ENCODE measurements at regions not wholly inside any gene's neighbourhood (a gene's known extent, or its start where the extent isn't known, plus 50 kb on each side); places are given as distances from the start of the nearest gene placed in this dataset.

- TF ChIP-seq CTCF (IDR thresholded peaks at IDR 0.05) = no peak
- TF ChIP-seq BHLHE40 (IDR thresholded peaks at IDR 0.05; ENCODE audit: low read depth, low read length) = no peak
- TF ChIP-seq NR3C1 (IDR thresholded peaks at IDR 0.05) = no peak
- TF ChIP-seq RCOR1 (IDR thresholded peaks at IDR 0.05; ENCODE audit: low read depth, low read length) = no peak
- TF ChIP-seq JUNB (IDR thresholded peaks at IDR 0.05) = no peak
- no peak for TF ChIP-seq KDM1A (IDR thresholded peaks at IDR 0.05; ENCODE audit: low read depth)
- no peak for TF ChIP-seq POLR2A (IDR thresholded peaks at IDR 0.05; ENCODE audit: low read length)
- TF ChIP-seq ZSCAN20 (CRISPR knock-in tag; IDR thresholded peaks at IDR 0.05) = no peak
- TF ChIP-seq RNF2 (IDR thresholded peaks at IDR 0.05; ENCODE audit: borderline replicate concordance, low read depth) = no peak
- TF ChIP-seq HDAC2 (IDR thresholded peaks at IDR 0.05) = no peak
These were observed 594.1 kb upstream of the PTPRD start for GRCh38 chr9:11206925-11207324.

Data from A549 (cell line).